ENCODE measurements at regions not wholly inside any gene's neighbourhood (a gene's known extent, or its start where the extent isn't known, plus 50 kb on each side); places are given as distances from the start of the nearest gene placed in this dataset.

- TF ChIP-seq CTCF (IDR thresholded peaks at IDR 0.05; ENCODE audit: extremely low read depth in 1 of 2, insufficient read depth in 1 of 2, low read depth in 1 of 2, low read length in 2 of 2), result no peak
- TF ChIP-seq POLR2A (IDR thresholded peaks at IDR 0.05; ENCODE audit: low read depth, low read length), result no peak
- no peak for TF ChIP-seq POLR2AphosphoS5 (IDR thresholded peaks at IDR 0.05; ENCODE audit: insufficient read depth, low read depth, low read length)
Observed at GRCh38 chr3:43183456-43183855, 77.6 kb upstream of the POMGNT2 start.
